ENCODE measurements at regions not wholly inside any gene's neighbourhood (a gene's known extent, or its start where the extent isn't known, plus 50 kb on each side); places are given as distances from the start of the nearest gene placed in this dataset.
"Not testable (repeated sequence)": the region's sequence is repeated elsewhere in the genome, so short reads cannot be mapped to it uniquely, and the experiment has no call there.

DNA sequence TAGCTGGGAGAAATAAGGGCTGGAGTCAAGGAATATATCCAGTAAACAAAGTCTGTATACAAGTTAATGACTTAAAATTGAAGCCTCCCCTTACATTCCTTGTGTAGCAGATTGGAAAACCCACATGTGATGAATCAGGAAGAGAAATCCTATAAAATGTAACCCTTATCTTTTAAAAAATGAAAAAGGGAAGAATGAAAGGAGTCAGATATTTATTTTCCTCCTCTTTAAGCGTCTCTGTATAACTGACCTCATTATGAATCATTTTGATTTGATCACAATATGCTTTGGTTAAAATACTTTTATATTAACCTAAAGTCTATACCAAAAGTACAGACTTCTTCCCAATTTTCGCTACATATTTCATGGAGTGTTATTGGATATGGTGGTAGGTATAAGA lies 316.3 kb upstream of the STAC start:
- intact Hi-C loops (cut with DNase I; ENCODE audit: low total_unique reads): no loop called here
- Histone ChIP-seq H3K4me3 (no peak overlapping the region), H3K4me1 (no peaks in the 10 kb centered on the region), H3K27me3 (replicated peaks in 1 of 7) (no peaks in the 10 kb centered on the region), H3K36me3 (no peaks in the 10 kb centered on the region), H3K27ac (no peak overlapping the region), H3K9me3 (no peaks in the 10 kb centered on the region)
- WGBS, 5 donors: 82 to 94% (median 89%) methylated on average over 2 of the region's 2 CpGs
- no peak for DNase-seq
- no peak for TF ChIP-seq POLR2A (IDR thresholded peaks at IDR 0.05)
- no peak for TF ChIP-seq POLR2AphosphoS5 (IDR thresholded peaks at IDR 0.05)
- TF ChIP-seq, protein P1, sequence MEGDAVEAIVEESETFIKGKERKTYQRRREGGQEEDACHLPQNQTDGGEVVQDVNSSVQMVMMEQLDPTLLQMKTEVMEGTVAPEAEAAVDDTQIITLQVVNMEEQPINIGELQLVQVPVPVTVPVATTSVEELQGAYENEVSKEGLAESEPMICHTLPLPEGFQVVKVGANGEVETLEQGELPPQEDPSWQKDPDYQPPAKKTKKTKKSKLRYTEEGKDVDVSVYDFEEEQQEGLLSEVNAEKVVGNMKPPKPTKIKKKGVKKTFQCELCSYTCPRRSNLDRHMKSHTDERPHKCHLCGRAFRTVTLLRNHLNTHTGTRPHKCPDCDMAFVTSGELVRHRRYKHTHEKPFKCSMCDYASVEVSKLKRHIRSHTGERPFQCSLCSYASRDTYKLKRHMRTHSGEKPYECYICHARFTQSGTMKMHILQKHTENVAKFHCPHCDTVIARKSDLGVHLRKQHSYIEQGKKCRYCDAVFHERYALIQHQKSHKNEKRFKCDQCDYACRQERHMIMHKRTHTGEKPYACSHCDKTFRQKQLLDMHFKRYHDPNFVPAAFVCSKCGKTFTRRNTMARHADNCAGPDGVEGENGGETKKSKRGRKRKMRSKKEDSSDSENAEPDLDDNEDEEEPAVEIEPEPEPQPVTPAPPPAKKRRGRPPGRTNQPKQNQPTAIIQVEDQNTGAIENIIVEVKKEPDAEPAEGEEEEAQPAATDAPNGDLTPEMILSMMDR (IDR thresholded peaks at IDR 0.05 in 8 of 11, conservative IDR thresholded peaks at IDR 0.05 in 3 of 11): no peak

DNA sequence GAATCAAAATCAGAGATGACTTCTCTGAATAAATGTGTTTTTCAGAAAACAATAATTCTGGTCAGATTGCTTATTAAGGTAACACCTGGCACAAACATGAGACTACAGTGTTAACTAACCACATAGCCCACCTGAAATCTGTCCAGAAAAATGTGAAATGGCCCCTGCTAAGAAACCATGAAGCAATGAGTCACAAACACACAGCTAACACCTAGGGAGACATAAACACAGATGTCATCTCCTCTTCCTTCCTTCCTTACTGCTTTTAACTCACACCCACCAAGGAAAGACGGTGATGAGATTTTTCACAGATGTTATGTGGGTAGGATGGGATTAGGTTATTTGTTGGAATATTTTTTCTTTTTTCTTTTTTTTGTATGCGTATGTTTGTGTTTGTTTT lies 315.0 kb upstream of the STAC start:
- Histone ChIP-seq H3K4me3 (no peak overlapping the region), H3K27me3 (replicated peaks in 1 of 7) (no peaks in the 10 kb centered on the region), H3K9me3 (no peaks in the 10 kb centered on the region), H3K4me1 (no peaks in the 10 kb centered on the region), H3K36me3 (no peaks in the 10 kb centered on the region), H3K27ac (no peak overlapping the region)
- 72 to 88% (median 80%) methylated on average over 2 of the region's 2 CpGs for WGBS, 5 donors
- no peak for TF ChIP-seq POLR2AphosphoS5 (IDR thresholded peaks at IDR 0.05)
- TF ChIP-seq POLR2A (IDR thresholded peaks at IDR 0.05): no peak
- TF ChIP-seq, protein P1 (IDR thresholded peaks at IDR 0.05 in 8 of 11, conservative IDR thresholded peaks at IDR 0.05 in 3 of 11): no peak
- intact Hi-C loops (cut with DNase I; ENCODE audit: low total_unique reads): no loop called here
- DNase-seq: no peak

DNA sequence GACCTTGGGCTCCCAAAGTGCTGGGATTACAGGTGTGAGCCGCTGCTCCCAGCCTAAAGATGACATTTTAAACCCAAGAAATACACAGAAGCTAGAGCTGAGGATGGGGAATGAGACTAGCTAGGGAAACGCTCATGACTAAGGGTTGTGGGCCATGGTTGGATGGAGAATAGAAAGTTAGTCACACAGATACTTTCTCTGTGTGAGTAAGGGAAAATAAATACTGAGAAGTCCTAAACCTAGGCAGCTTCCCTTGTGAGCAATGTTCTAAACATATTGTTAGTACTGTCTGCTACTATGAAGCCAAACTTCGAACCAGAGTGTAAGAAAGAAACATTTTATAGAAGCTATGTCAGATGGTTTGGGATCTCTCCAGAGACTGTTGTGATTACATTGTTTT lies 304.8 kb upstream of the STAC start:
- WGBS, 5 donors: 80 to 95% (median 85%) methylated on average over 3 of the region's 3 CpGs
- Histone ChIP-seq H3K4me3 (no peak overlapping the region), H3K36me3 (no peaks in the 10 kb centered on the region), H3K27me3 (replicated peaks in 1 of 7) (no peaks in the 10 kb centered on the region), H3K27ac (no peak overlapping the region), H3K4me1 (no peaks in the 10 kb centered on the region), H3K9me3 (no peaks in the 10 kb centered on the region)
- intact Hi-C loops (cut with DNase I; ENCODE audit: low total_unique reads): no loop called here
- DNase-seq: no peak
- no peak for TF ChIP-seq POLR2A (IDR thresholded peaks at IDR 0.05)
- TF ChIP-seq, protein P1 (IDR thresholded peaks at IDR 0.05 in 8 of 11, conservative IDR thresholded peaks at IDR 0.05 in 3 of 11): no peak
- no peak for TF ChIP-seq POLR2AphosphoS5 (IDR thresholded peaks at IDR 0.05)

DNA sequence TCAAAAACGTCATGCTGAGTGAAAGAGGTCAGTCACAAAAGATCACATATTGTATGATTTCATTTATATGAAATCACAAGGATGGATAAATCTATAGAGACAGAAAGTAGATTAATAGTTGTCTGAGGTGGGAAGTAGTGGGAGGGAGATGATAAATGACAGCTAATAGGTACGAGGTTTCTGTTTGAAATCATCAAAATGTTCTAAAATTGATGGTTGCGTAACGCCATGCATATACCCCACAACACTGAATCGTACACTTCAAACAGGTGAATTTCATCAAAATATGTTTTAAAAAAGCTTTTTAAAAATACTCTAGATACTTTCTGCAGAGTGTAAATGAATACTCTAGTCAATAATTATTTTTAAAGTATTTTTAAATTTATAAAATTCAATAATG lies 303.0 kb upstream of the STAC start:
- Histone ChIP-seq H3K4me1 (no peaks in the 10 kb centered on the region), H3K4me3 (no peak overlapping the region), H3K36me3 (no peaks in the 10 kb centered on the region), H3K27me3 (replicated peaks in 1 of 7) (no peaks in the 10 kb centered on the region), H3K27ac (no peak overlapping the region), H3K9me3 (no peaks in the 10 kb centered on the region)
- WGBS, 5 donors: 81 to 87% (median 83%) methylated on average over 5 of the region's 5 CpGs
- TF ChIP-seq POLR2AphosphoS5 (IDR thresholded peaks at IDR 0.05) (no peak), POLR2A (IDR thresholded peaks at IDR 0.05) (no peak)
- TF ChIP-seq, protein P1 (IDR thresholded peaks at IDR 0.05 in 8 of 11, conservative IDR thresholded peaks at IDR 0.05 in 3 of 11): no peak
- intact Hi-C loops (cut with DNase I; ENCODE audit: low total_unique reads): no loop called here
- no peak for DNase-seq

DNA sequence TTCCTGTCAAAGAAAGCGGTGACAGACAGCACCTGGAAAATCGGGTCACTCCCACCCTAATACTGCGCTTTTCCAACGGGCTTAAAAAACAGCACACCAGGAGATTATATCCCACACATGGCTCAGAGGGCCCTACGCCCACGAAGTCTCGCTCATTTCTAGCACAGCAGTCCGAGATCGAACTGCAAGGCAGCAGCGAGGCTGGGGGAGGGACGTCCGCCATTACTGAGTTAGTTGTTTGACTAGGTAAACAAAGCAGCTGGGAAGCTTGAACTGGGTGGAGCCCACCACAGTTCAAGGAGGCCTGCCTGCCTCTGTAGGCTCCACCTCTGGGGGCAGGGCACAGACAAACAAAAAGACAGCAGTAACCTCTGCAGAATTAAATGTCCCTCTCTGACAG lies 297.3 kb upstream of the STAC start:
- intact Hi-C loops (cut with DNase I; ENCODE audit: low total_unique reads); H3K4me1 ChIP-seq; H3K36me3 ChIP-seq; DNase-seq; H3K9me3 ChIP-seq; H3K27ac ChIP-seq; H3K27me3 ChIP-seq (replicated peaks in 1 of 7); H3K4me3 ChIP-seq: not testable (repeated sequence)
- WGBS, 5 donors: 87 to 97% (median 92%) methylated on average over 12 of the region's 12 CpGs
